Kidney glomerular epithelial cell (primary cell): ENCODE measurements at regions not wholly inside any gene's neighbourhood (a gene's known extent, or its start where the extent isn't known, plus 50 kb on each side); places are given as distances from the start of the nearest gene placed in this dataset.

Source experiments
- DNase-seq: peaks from one replicate; lab custom pipeline; 2025; lab: John Stamatoyannopoulos, UW

- peak; percentile 59 for DNase-seq
These were observed 52.0 kb upstream of the RNU6-8 start for GRCh38 chr14:32254952-32255679.

DNA sequence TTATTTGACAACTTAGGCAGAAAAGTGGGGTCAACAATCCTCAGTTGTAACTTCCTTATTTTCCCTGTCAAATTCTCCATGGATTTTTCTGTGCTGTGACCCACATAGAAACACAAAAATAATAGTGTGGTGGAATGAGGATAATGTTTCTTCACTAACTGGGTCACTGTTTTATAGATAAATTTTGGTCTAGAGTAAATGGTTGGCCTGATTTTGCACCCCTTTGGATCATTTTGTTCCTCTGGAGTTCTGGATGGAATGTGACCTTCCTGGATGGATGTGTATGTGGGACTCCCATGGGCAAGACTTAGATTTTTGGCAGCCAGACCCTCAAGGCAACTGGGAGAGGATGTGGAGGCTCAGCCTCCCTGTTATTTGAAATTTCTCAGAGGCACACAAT lies 52.7 kb upstream of the RNU6-8 start:
- no peak for DNase-seq

- DNase-seq: no peak
These were observed 53.5 kb upstream of the RNU6-8 start for GRCh38 chr14:32256576-32256975.

- no peak for DNase-seq
These were observed 55.4 kb upstream of the RNU6-8 start for GRCh38 chr14:32258336-32258993.

GRCh38 chr14:32259368-32260013 lies 56.4 kb upstream of the RNU6-8 start:
- DNase-seq: peak; percentile 13

- no peak for DNase-seq
These were observed 61.0 kb upstream of the RNU6-8 start for GRCh38 chr14:32263939-32264567.

DNA sequence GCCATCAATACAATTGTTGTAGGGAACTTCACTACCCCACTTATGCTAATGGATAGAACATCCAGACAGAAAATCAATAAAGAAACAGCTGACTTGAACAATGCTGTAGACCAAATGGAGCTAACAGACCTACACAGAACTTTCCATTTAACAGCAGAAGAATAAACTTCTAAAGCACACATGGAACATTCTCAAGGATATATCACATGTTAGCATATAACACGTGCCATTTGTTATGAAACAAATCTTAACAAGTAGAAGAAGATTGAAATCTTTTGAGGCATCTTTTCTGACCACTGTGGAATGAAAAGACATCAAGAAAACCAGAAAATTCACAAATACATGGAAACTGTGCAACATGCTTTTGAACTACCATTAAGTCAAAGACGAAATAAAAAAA lies 62.5 kb upstream of the RNU6-8 start:
- no peak for DNase-seq

GRCh38 chr14:32277998-32278397 lies 51.1 kb upstream of the AKAP6 start:
- no peak for DNase-seq
